ENCODE measurements at regions not wholly inside any gene's neighbourhood (a gene's known extent, or its start where the extent isn't known, plus 50 kb on each side); places are given as distances from the start of the nearest gene placed in this dataset.

- TF ChIP-seq CTCF (IDR thresholded peaks at IDR 0.05) (no peak), POLR2A (IDR thresholded peaks at IDR 0.05) (no peak)
These were observed 498.4 kb upstream of the UBE2E2 start for GRCh38 chr3:22704571-22705354.
